HCT116 (cell line): ENCODE measurements at regions not wholly inside any gene's neighbourhood (a gene's known extent, or its start where the extent isn't known, plus 50 kb on each side); places are given as distances from the start of the nearest gene placed in this dataset.

ENCODE experiments used
- ATAC-seq: fragments of 200-7000 bp; cut with Tn5 transposase; 2 replicates; pipeline ENCODE4 v1.9.1; 2020; ENCODE audit warnings: mild to moderate bottlenecking, moderate library complexity
- BruUV-seq: library from RNA; stranded (reverse); fragments of 400-500 nt; replicated peaks from 2 replicates; lab custom pipeline; 2021; lab: Mats Ljungman, UMichigan
- CTCF ChIA-PET: fragments of 300-600 bp; sonication (Branson Sonifier 250); formaldehyde crosslinking; loops from one replicate; lab custom pipeline; 2021; ENCODE audit warnings: antibody characterized with exemption; lab: Charles Lee
- POLR2A ChIA-PET: fragments of 300-600, 350-600 bp; sonication (Branson Sonifier 250); formaldehyde crosslinking; loops from one replicate; lab custom pipeline; 2021; ENCODE audit warnings: antibody characterized with exemption; lab: Charles Lee
- RAD21 ChIA-PET, 2 experiments: fragments of 300-600 bp; sonication (Branson Sonifier 250); formaldehyde crosslinking; loops; one replicate each; lab custom pipeline; 2023; ENCODE audit warnings: low total read pairs in 2 of 2; ENCODE audit not compliant: uncharacterized antibody in 2 of 2, unreplicated experiment in 2 of 2, low non-redundant PET in 1 of 2; lab: Charles Lee
- DNase-seq: peaks from one replicate; pipeline ENCODE4 v3.0.0-alpha.2; 2010; ENCODE audit warnings: low read depth, low spot score
- H2AFZ ChIP-seq: fragments of 200-600 bp; shearing (Covaris generic), sonication (generic); 2 replicates; pipeline ENCODE4 v1.6.1; 2017; ENCODE audit warnings: low read depth, mixed run types, mixed read lengths, antibody characterized with exemption, low read length; ENCODE audit not compliant: poor library complexity, severe bottlenecking
- H3K27ac ChIP-seq: 2 replicates; pipeline ENCODE4 v1.5.1; 2012; ENCODE audit warnings: low read depth, low read length
- H3K27me3 ChIP-seq: fragments of 200-600 bp; sonication (generic); 2 replicates; pipeline ENCODE4 v1.6.1; 2016; ENCODE audit warnings: mixed run types, low read length, mixed read lengths; ENCODE audit not compliant: insufficient read depth
- H3K36me3 ChIP-seq, 2 experiments: fragments of 200-500 bp in 1 of 2; fragments of 200-600 bp in 1 of 2; sonication (Bioruptor generic) in 1 of 2; sonication (generic) in 1 of 2; 2 replicates each; pipeline versions ENCODE4 v1.5.1 to v1.6.1; 2014 to 2016; ENCODE audit warnings: low read length in 2 of 2, inconsistent platforms in 1 of 2, mixed read lengths in 1 of 2, mixed run types in 1 of 2; ENCODE audit not compliant: insufficient read depth in 2 of 2, control insufficient read depth in 1 of 2
- H3K4me1 ChIP-seq, 2 experiments: fragments of 200-600 bp in 1 of 2; sonication (generic) in 1 of 2; 2 replicates each; pipeline versions ENCODE4 v1.5.1 to v1.6.1; 2012 to 2017; ENCODE audit warnings: low read length in 2 of 2, inconsistent platforms in 1 of 2, mild to moderate bottlenecking in 1 of 2, mixed read lengths in 1 of 2, mixed run types in 1 of 2, moderate library complexity in 1 of 2; ENCODE audit not compliant: insufficient read depth in 2 of 2, control insufficient read depth in 1 of 2
- H3K4me2 ChIP-seq: fragments of 200-600 bp; sonication (generic); 2 replicates; pipeline ENCODE4 v1.6.1; 2017; ENCODE audit warnings: mixed run types, low read length, mixed read lengths
- H3K4me3 ChIP-seq, 2 experiments: fragments of 200-600 bp in 1 of 2; sonication (generic) in 1 of 2; replicated peaks in 1 of 2; 2 replicates each; pipeline ENCODE4 v1.5.1; 2011 to 2016; ENCODE audit warnings: low read length in 2 of 2, control low read depth in 1 of 2, low read depth in 1 of 2, mild to moderate bottlenecking in 1 of 2, mixed read lengths in 1 of 2, mixed run types in 1 of 2
- H3K79me2 ChIP-seq: fragments of 200-600 bp; sonication (generic); 2 replicates; pipeline ENCODE4 v1.6.1; 2017; ENCODE audit warnings: mild to moderate bottlenecking, mixed run types, low read length, moderate library complexity, mixed read lengths; ENCODE audit not compliant: insufficient read depth
- H3K9ac ChIP-seq: fragments of 200-600 bp; sonication (generic); 2 replicates; pipeline ENCODE4 v1.6.1; 2016; ENCODE audit warnings: low read length, mixed read lengths
- H3K9me2 ChIP-seq: fragments of 200-600 bp; sonication (generic), shearing (Covaris generic); 2 replicates; pipeline ENCODE4 v1.6.1; 2017; ENCODE audit warnings: mixed run types, mild to moderate bottlenecking, moderate library complexity; ENCODE audit not compliant: insufficient read depth
- H3K9me3 ChIP-seq, 2 experiments: fragments of 200-500 bp in 1 of 2; fragments of 200-600 bp in 1 of 2; sonication (Bioruptor generic) in 1 of 2; sonication (generic) in 1 of 2; 2 replicates each; pipeline ENCODE4 v1.6.1; 2014 to 2017; ENCODE audit warnings: low read length in 2 of 2, mixed read lengths in 2 of 2, inconsistent platforms in 1 of 2, low read depth in 1 of 2, mild to moderate bottlenecking in 1 of 2, mixed run types in 1 of 2, moderate library complexity in 1 of 2; ENCODE audit not compliant: control insufficient read depth in 1 of 2, insufficient read depth in 1 of 2
- H4K20me1 ChIP-seq: fragments of 200-600 bp; sonication (generic), shearing (Covaris generic); 2 replicates; pipeline ENCODE4 v1.6.1; 2017; ENCODE audit warnings: mixed run types, mild to moderate bottlenecking, moderate library complexity; ENCODE audit not compliant: insufficient read depth
- ATF3 ChIP-seq: IDR thresholded peaks from 2 replicates; pipeline ENCODE4 v1.6.1; 2012
- CBX3 ChIP-seq: IDR thresholded peaks from 2 replicates; pipeline ENCODE4 v1.6.1; 2012; ENCODE audit warnings: low read depth
- CEBPB ChIP-seq: IDR thresholded peaks from 2 replicates; pipeline ENCODE4 v1.6.1; 2012; ENCODE audit warnings: low read depth
- CTCF ChIP-seq, 3 experiments: fragments of 200-600 bp in 1 of 3; sonication (generic) in 1 of 3; IDR thresholded peaks in 2 of 3; conservative IDR thresholded peaks in 1 of 3; 2 replicates each; pipeline ENCODE4 v1.5.1; 2012 to 2017; ENCODE audit warnings: low read depth in 2 of 3, low read length in 2 of 3, antibody characterized with exemption in 1 of 3, borderline replicate concordance in 1 of 3, control low read depth in 1 of 3, mild to moderate bottlenecking in 1 of 3, mixed read lengths in 1 of 3, mixed run types in 1 of 3, moderate library complexity in 1 of 3; ENCODE audit not compliant: insufficient read depth in 1 of 3
- EGR1 ChIP-seq: IDR thresholded peaks from 2 replicates; pipeline ENCODE4 v1.6.1; 2012; ENCODE audit warnings: low read depth
- ELF1 ChIP-seq: IDR thresholded peaks from 2 replicates; pipeline ENCODE4 v1.6.1; 2012; ENCODE audit warnings: low read depth, borderline replicate concordance
- EZH2 ChIP-seq: fragments of 200-600 bp; sonication (generic); IDR thresholded peaks from 2 replicates; pipeline ENCODE4 v1.6.1; 2017; ENCODE audit warnings: antibody characterized with exemption, mixed run types
- FOSL1 ChIP-seq: IDR thresholded peaks from 2 replicates; pipeline ENCODE4 v1.6.1; 2012; ENCODE audit warnings: low read depth
- MAX ChIP-seq: IDR thresholded peaks from 2 replicates; pipeline ENCODE4 v1.6.1; 2012
- POLR2A ChIP-seq: IDR thresholded peaks from 2 replicates; pipeline ENCODE4 v1.7.0; 2011; ENCODE audit warnings: borderline replicate concordance; ENCODE audit not compliant: insufficient read depth, insufficient read length; ENCODE audit errors: extremely low read depth
- POLR2AphosphoS5 ChIP-seq: IDR thresholded peaks from 2 replicates; pipeline ENCODE4 v1.6.1; 2011; ENCODE audit warnings: mild to moderate bottlenecking, low read depth, low read length, moderate library complexity
- RAD21 ChIP-seq: IDR thresholded peaks from 2 replicates; pipeline ENCODE4 v1.6.1; 2012; ENCODE audit warnings: low read depth, mild to moderate bottlenecking
- REST ChIP-seq: IDR thresholded peaks from 2 replicates; pipeline ENCODE4 v1.6.1; 2012; ENCODE audit warnings: low read depth
- SIN3A ChIP-seq: IDR thresholded peaks from 2 replicates; pipeline ENCODE4 v1.6.1; 2012; ENCODE audit warnings: low read depth
- SP1 ChIP-seq: IDR thresholded peaks from 2 replicates; pipeline ENCODE4 v1.6.1; 2012; ENCODE audit warnings: low read depth
- TCF7L2 ChIP-seq: IDR thresholded peaks from 2 replicates; pipeline ENCODE4 v1.7.0; 2011; ENCODE audit warnings: borderline replicate concordance, inconsistent platforms; ENCODE audit not compliant: insufficient read depth, insufficient read length; ENCODE audit errors: extremely low read depth
- YY1 ChIP-seq: IDR thresholded peaks from 2 replicates; pipeline ENCODE4 v1.6.1; 2011; ENCODE audit warnings: low read length, low read depth, moderate library complexity, mild to moderate bottlenecking; ENCODE audit not compliant: insufficient replicate concordance; ENCODE audit errors: extremely low read depth
- ZBTB33 ChIP-seq: IDR thresholded peaks from 2 replicates; pipeline ENCODE4 v1.6.1; 2011; ENCODE audit warnings: mild to moderate bottlenecking, low read length, moderate library complexity; ENCODE audit not compliant: insufficient replicate concordance; ENCODE audit errors: extremely low read depth
- intact Hi-C: fragments of 100-400 bp; cut with micrococcal nuclease; formaldehyde crosslinking; loops from 2 replicates; pipeline ENCODE4 v1.10.0; 2022

- ATAC-seq, result no peak
- Histone ChIP-seq H3K4me1 (no peaks in the 10 kb centered on the region), H3K27ac (no peak overlapping the region), H3K79me2 (no peaks in the 10 kb centered on the region), H3K27me3 (no peaks in the 10 kb centered on the region), H3K36me3 (no peaks in the 10 kb centered on the region), H3K4me3 (no peak overlapping the region), H2AFZ (no peak overlapping the region), H4K20me1 (no peaks in the 10 kb centered on the region), H3K9me2 (no peaks in the 10 kb centered on the region), H3K4me2 (no peak overlapping the region), H3K9me3 (no peaks in the 10 kb centered on the region; a peak in 2 of 4 replicates), H3K9ac (no peak overlapping the region)
- intact Hi-C loops, result no loop called here
- RAD21 ChIA-PET, result no interaction called here
- POLR2A ChIA-PET, result no interaction called here
- BruUV-seq, result no TSS peak
- DNase-seq, result no peak
- TF ChIP-seq ZBTB33, result no peak
- TF ChIP-seq CBX3, result no peak
- TF ChIP-seq REST, result no peak
- no peak for TF ChIP-seq SIN3A
- no peak for TF ChIP-seq TCF7L2
- no peak for TF ChIP-seq POLR2AphosphoS5
- no peak for TF ChIP-seq SP1
- TF ChIP-seq EZH2, result no peak
- no peak for TF ChIP-seq YY1
- no peak for TF ChIP-seq ELF1
- no peak for TF ChIP-seq POLR2A
- TF ChIP-seq RAD21, result no peak
- no peak for TF ChIP-seq CEBPB
- TF ChIP-seq CTCF (IDR thresholded peaks at IDR 0.05 in 2 of 3, conservative IDR thresholded peaks at IDR 0.05 in 1 of 3; ENCODE audit: borderline replicate concordance in 1 of 3, insufficient read depth in 1 of 3, low read depth in 2 of 3, low read length in 2 of 3), result no peak
- TF ChIP-seq MAX, result no peak
- TF ChIP-seq FOSL1, result no peak
- TF ChIP-seq EGR1, result no peak
- no peak for TF ChIP-seq ATF3
- CTCF ChIA-PET, result no interaction called here
Observed at GRCh38 chr11:127226949-127227348, 226.4 kb upstream of the KIRREL3 start.
